Cortex of kidney (tissue), 1 donor: ENCODE measurements at regions not wholly inside any gene's neighbourhood (a gene's known extent, or its start where the extent isn't known, plus 50 kb on each side); places are given as distances from the start of the nearest gene placed in this dataset.

Source experiments
- DNase-seq: peaks from one replicate; lab custom pipeline; 2025; lab: John Stamatoyannopoulos, UW

- no peak for DNase-seq
These were observed 421.1 kb downstream of the FGF9 start for GRCh38 chr13:22091971-22092300.

GRCh38 chr13:22092791-22093560 lies 422.1 kb downstream of the FGF9 start:
- DNase-seq: no peak

GRCh38 chr13:22095794-22096193 lies 424.9 kb downstream of the FGF9 start:
- DNase-seq: no peak

GRCh38 chr13:22099585-22099984 lies 428.7 kb downstream of the FGF9 start:
- no peak for DNase-seq

GRCh38 chr13:22102271-22102670 lies 431.4 kb downstream of the FGF9 start:
- no peak for DNase-seq

GRCh38 chr13:22103046-22104027 lies 432.5 kb downstream of the FGF9 start:
- DNase-seq: no peak

- no peak for DNase-seq
These were observed 435.2 kb downstream of the FGF9 start for GRCh38 chr13:22106058-22106457.

GRCh38 chr13:22107549-22107948 lies 436.7 kb downstream of the FGF9 start:
- DNase-seq: no peak

GRCh38 chr13:22108283-22108942 lies 437.5 kb downstream of the FGF9 start:
- no peak for DNase-seq

- DNase-seq: no peak
These were observed 438.1 kb downstream of the FGF9 start for GRCh38 chr13:22108979-22109378.

GRCh38 chr13:22110368-22110767 lies 439.5 kb downstream of the FGF9 start:
- no peak for DNase-seq

GRCh38 chr13:22111152-22111783 lies 440.4 kb downstream of the FGF9 start:
- DNase-seq: no peak

- no peak for DNase-seq
These were observed 441.1 kb downstream of the FGF9 start for GRCh38 chr13:22111961-22112360.

- DNase-seq: no peak
These were observed 442.3 kb downstream of the FGF9 start for GRCh38 chr13:22112956-22113745.

- no peak for DNase-seq
These were observed 443.9 kb downstream of the FGF9 start for GRCh38 chr13:22114630-22115311.

- no peak for DNase-seq
These were observed 447.3 kb downstream of the FGF9 start for GRCh38 chr13:22118158-22118557.

GRCh38 chr13:22120646-22121045 lies 449.8 kb downstream of the FGF9 start:
- no peak for DNase-seq

GRCh38 chr13:22121146-22121739 lies 450.4 kb downstream of the FGF9 start:
- no peak for DNase-seq

GRCh38 chr13:22126433-22127021 lies 455.7 kb downstream of the FGF9 start:
- DNase-seq: no peak
